BE2C (cell line): ENCODE measurements at regions not wholly inside any gene's neighbourhood (a gene's known extent, or its start where the extent isn't known, plus 50 kb on each side); places are given as distances from the start of the nearest gene placed in this dataset.

Source experiments
- DNase-seq: peaks from one replicate; pipeline ENCODE4 v3.0.0-alpha.2; 2020
- H3K27me3 ChIP-seq: fragments of 250-450 bp; sonication (Bioruptor Pico); 2 replicates; pipeline ENCODE4 v1.5.1; 2020; ENCODE audit warnings: mild to moderate bottlenecking
- H3K36me3 ChIP-seq: fragments of 250-450 bp; sonication (Bioruptor Pico); 2 replicates; pipeline ENCODE4 v1.5.1; 2020; ENCODE audit warnings: mild to moderate bottlenecking
- H3K4me1 ChIP-seq: fragments of 250-450 bp; sonication (Bioruptor Pico); 2 replicates; pipeline ENCODE4 v1.5.1; 2020
- H3K4me3 ChIP-seq: 2 replicates; pipeline ENCODE4 v1.5.1; 2011; ENCODE audit warnings: low read depth, low read length
- H3K9me3 ChIP-seq: fragments of 250-450 bp; sonication (Bioruptor Pico); 2 replicates; pipeline ENCODE4 v1.5.1; 2020
- TF ChIP-seq, protein P1 (sequence below): IDR thresholded peaks from 2 replicates; pipeline ENCODE4 v1.5.1; 2012; ENCODE audit warnings: mild to moderate bottlenecking, low read depth, low read length

DNA sequence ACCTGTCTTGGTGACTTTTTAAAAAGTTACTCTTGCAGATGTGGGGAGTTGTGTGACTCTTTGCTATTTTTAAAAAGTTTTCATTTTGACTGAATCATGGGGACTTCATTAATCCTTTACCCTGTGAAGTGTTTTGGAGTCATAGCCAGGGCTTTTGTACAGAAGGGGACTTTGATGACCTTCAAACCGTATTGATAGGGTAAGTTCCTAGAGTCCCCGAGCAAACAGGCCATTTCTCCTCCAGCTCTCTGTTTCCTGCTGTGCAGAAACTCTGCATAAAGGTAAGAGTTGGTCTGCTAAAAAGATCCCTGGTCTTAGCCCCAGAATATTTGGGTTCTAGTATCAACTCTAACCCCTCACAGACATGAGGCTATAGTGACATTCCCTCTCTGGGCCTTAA is 170.8 kb upstream of the BCL6 start:
- Histone ChIP-seq H3K4me3 (no peak overlapping the region), H3K9me3 (no peaks in the 10 kb centered on the region), H3K36me3 (no peaks in the 10 kb centered on the region), H3K4me1 (no peaks in the 10 kb centered on the region), H3K27me3 (no peaks in the 10 kb centered on the region)
- no peak for DNase-seq
- TF ChIP-seq, protein P1, sequence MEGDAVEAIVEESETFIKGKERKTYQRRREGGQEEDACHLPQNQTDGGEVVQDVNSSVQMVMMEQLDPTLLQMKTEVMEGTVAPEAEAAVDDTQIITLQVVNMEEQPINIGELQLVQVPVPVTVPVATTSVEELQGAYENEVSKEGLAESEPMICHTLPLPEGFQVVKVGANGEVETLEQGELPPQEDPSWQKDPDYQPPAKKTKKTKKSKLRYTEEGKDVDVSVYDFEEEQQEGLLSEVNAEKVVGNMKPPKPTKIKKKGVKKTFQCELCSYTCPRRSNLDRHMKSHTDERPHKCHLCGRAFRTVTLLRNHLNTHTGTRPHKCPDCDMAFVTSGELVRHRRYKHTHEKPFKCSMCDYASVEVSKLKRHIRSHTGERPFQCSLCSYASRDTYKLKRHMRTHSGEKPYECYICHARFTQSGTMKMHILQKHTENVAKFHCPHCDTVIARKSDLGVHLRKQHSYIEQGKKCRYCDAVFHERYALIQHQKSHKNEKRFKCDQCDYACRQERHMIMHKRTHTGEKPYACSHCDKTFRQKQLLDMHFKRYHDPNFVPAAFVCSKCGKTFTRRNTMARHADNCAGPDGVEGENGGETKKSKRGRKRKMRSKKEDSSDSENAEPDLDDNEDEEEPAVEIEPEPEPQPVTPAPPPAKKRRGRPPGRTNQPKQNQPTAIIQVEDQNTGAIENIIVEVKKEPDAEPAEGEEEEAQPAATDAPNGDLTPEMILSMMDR: no peak

- no peaks in the 10 kb centered on the region for H3K36me3 ChIP-seq
- no peaks in the 10 kb centered on the region for H3K9me3 ChIP-seq
- no peak for DNase-seq
- no peak overlapping the region for H3K4me3 ChIP-seq
- no peaks in the 10 kb centered on the region for H3K4me1 ChIP-seq
- TF ChIP-seq, protein P1: no peak
- no peaks in the 10 kb centered on the region for H3K27me3 ChIP-seq
Measured at GRCh38 chr3:187918081-187918644, 172.9 kb upstream of the BCL6 start.

DNA sequence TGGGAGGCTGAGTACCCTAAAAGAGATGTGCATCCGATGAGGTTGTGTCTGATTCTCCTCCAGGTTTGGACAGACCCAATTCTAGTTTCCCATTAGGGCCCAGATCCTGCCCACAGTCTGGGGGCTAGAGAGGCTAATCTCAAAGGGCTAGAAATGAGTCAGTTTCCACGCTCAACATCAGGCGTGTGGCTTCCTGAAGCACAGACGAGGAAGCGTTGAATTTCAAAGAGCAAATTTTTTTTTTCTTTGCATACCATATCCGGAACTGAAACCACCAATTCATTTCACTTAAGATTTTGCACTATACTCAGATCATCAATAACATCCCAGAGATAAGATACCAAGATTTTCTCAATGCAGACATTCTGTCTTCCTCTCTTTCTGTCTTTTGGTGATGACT is 173.8 kb upstream of the BCL6 start:
- TF ChIP-seq, protein P1: no peak
- DNase-seq: no peak
- Histone ChIP-seq H3K27me3 (no peaks in the 10 kb centered on the region), H3K9me3 (no peaks in the 10 kb centered on the region), H3K4me1 (no peaks in the 10 kb centered on the region), H3K36me3 (no peaks in the 10 kb centered on the region), H3K4me3 (no peak overlapping the region)

DNA sequence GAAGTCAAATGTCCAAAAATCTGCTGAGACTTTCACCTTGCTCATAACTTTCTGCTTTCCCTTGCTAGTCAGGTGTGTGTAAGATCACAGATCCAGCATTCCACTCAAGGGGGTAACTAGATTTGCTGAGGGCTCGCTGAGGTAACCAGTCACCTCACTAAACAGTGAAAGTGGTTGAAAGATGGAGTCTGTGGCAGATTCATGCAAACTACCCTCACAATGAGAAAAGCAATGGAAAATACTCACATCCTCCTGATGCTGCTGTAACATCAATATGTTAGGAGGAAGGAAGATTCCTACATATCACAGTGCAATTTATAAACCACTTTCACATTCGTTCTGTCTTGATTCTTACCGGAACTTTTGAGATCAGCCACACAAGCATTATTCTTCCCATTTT is 174.3 kb upstream of the BCL6 start:
- H3K4me1 ChIP-seq: no peaks in the 10 kb centered on the region
- no peak overlapping the region for H3K4me3 ChIP-seq

DNA sequence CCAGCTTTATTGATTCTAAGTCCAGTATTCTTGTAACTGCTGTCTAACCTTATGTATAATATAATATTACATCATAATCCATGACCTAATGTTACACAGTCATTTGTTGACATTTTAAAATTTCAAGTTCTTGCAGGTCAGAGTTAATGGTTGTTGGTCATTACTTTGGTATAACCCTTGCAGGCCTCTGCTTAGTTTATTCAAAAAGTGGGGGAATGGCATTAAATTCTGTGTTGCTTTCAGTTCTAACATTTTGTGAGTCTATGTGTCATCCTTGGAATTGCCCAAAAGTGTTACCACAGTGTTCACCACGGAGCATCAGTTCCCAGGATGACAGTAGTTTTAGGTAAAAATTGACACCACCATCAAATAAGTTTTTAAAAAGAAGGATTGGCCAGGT is 174.8 kb upstream of the BCL6 start:
- Histone ChIP-seq H3K36me3 (no peaks in the 10 kb centered on the region), H3K9me3 (no peaks in the 10 kb centered on the region), H3K4me1 (no peaks in the 10 kb centered on the region), H3K4me3 (no peak overlapping the region), H3K27me3 (no peaks in the 10 kb centered on the region)
- no peak for DNase-seq
- TF ChIP-seq, protein P1: no peak

More for the DNA sequence above, 174.3 kb upstream of the BCL6 start:
- no peaks in the 10 kb centered on the region for H3K27me3 ChIP-seq
- TF ChIP-seq, protein P1: no peak
- no peak for DNase-seq
- H3K9me3 ChIP-seq: no peaks in the 10 kb centered on the region
- no peaks in the 10 kb centered on the region for H3K36me3 ChIP-seq

- TF ChIP-seq, protein P1: no peak
- Histone ChIP-seq H3K9me3 (no peaks in the 10 kb centered on the region), H3K36me3 (no peaks in the 10 kb centered on the region), H3K4me3 (no peak overlapping the region), H3K27me3 (no peaks in the 10 kb centered on the region), H3K4me1 (no peaks in the 10 kb centered on the region)
- no peak for DNase-seq
Measured at GRCh38 chr3:187920913-187921312, 175.6 kb upstream of the BCL6 start.
